BE2C (cell line): ENCODE measurements at regions not wholly inside any gene's neighbourhood (a gene's known extent, or its start where the extent isn't known, plus 50 kb on each side); places are given as distances from the start of the nearest gene placed in this dataset.

ENCODE experiments used
- DNase-seq: peaks from one replicate; pipeline ENCODE4 v3.0.0-alpha.2; 2020
- H3K27me3 ChIP-seq: fragments of 250-450 bp; sonication (Bioruptor Pico); 2 replicates; pipeline ENCODE4 v1.5.1; 2020; ENCODE audit warnings: mild to moderate bottlenecking
- H3K36me3 ChIP-seq: fragments of 250-450 bp; sonication (Bioruptor Pico); 2 replicates; pipeline ENCODE4 v1.5.1; 2020; ENCODE audit warnings: mild to moderate bottlenecking
- H3K4me1 ChIP-seq: fragments of 250-450 bp; sonication (Bioruptor Pico); 2 replicates; pipeline ENCODE4 v1.5.1; 2020
- H3K4me3 ChIP-seq: 2 replicates; pipeline ENCODE4 v1.5.1; 2011; ENCODE audit warnings: low read depth, low read length
- H3K9me3 ChIP-seq: fragments of 250-450 bp; sonication (Bioruptor Pico); 2 replicates; pipeline ENCODE4 v1.5.1; 2020
- TF ChIP-seq, protein P1 (sequence below): IDR thresholded peaks from 2 replicates; pipeline ENCODE4 v1.5.1; 2012; ENCODE audit warnings: mild to moderate bottlenecking, low read depth, low read length

DNA sequence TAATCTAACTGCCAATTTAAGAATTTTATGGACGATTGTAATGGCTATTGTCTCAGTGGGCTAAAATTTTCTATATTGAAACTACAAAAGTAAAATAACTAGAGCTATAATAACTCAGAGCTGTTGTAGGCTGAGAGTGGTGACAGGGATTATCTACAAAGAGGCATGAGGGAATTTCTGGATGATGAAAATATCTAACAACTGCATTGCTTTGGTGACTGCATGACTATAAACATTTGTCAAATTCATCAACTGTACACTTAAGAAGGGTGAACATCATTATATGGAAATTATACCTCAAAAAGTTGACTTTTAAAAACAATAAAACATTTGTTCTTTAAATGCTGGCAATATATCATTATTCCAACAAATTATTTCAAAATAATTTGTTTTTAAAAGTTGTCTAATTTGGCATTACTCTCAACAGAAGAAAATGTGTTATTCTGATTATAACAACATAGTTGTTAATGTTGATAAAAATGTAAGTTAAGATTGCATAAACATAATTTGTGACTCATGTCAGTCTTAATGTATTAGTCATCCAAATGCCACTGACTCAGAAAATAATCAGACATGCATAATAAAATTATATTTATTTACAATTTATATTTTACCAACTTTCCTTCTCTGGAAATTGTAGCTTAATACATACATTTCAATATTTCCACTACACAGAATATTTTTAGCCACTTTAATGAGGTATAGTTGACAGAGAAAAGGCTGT lies 865.1 kb upstream of the VRK2 start:
- Histone ChIP-seq H3K36me3 (no peaks in the 10 kb centered on the region), H3K27me3 (no peaks in the 10 kb centered on the region), H3K9me3 (no peaks in the 10 kb centered on the region), H3K4me1 (no peaks in the 10 kb centered on the region), H3K4me3 (no peak overlapping the region)
- no peak for DNase-seq
- TF ChIP-seq, protein P1, sequence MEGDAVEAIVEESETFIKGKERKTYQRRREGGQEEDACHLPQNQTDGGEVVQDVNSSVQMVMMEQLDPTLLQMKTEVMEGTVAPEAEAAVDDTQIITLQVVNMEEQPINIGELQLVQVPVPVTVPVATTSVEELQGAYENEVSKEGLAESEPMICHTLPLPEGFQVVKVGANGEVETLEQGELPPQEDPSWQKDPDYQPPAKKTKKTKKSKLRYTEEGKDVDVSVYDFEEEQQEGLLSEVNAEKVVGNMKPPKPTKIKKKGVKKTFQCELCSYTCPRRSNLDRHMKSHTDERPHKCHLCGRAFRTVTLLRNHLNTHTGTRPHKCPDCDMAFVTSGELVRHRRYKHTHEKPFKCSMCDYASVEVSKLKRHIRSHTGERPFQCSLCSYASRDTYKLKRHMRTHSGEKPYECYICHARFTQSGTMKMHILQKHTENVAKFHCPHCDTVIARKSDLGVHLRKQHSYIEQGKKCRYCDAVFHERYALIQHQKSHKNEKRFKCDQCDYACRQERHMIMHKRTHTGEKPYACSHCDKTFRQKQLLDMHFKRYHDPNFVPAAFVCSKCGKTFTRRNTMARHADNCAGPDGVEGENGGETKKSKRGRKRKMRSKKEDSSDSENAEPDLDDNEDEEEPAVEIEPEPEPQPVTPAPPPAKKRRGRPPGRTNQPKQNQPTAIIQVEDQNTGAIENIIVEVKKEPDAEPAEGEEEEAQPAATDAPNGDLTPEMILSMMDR = no peak

DNA sequence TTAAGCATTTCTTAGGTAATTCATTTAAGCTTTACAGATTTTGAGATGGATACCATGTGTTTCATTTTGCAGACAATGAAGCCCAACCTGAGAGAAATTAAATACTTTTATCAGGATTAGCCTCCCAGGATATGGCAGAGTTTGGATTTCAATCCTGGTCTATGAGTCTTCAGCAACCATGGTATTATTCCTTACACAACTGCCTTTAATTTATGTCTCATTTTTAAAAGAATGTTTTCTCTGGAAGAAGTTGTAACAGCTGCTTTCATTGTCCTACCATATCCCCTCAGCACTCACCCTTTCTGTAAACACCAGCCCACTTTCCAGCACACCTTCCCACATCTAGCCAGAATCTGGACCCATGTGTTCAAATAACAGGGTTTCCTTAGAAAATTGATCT lies 863.7 kb upstream of the VRK2 start:
- H3K4me3 ChIP-seq = no peak overlapping the region
- no peaks in the 10 kb centered on the region for H3K27me3 ChIP-seq
- TF ChIP-seq, protein P1 = no peak
- no peaks in the 10 kb centered on the region for H3K36me3 ChIP-seq
- DNase-seq = no peak
- H3K9me3 ChIP-seq = no peaks in the 10 kb centered on the region
- no peaks in the 10 kb centered on the region for H3K4me1 ChIP-seq

DNA sequence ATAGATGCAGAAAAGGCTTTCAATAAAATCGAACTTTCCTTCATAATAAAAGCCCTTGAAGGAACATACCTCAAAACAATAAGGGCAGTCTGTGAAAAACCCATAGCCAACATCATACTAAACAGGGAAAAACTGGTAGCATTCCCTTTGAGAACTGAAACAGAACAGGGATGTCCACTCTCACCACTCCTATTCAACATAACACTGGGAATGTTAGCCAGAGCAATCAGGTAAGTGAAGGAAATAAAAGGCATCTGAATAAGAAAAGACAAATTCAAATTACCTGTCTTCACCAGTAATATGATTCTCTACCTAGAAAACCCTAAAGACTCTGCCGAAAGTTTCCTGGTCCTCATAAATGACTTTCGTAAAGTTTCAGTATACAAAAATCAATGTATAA lies 861.0 kb upstream of the VRK2 start:
- Histone ChIP-seq H3K4me1 (no peaks in the 10 kb centered on the region), H3K36me3 (no peaks in the 10 kb centered on the region), H3K27me3 (no peaks in the 10 kb centered on the region), H3K4me3 (no peak overlapping the region), H3K9me3 (no peaks in the 10 kb centered on the region)
- no peak for DNase-seq
- TF ChIP-seq, protein P1 = no peak

- TF ChIP-seq, protein P1 = no peak
- no peaks in the 10 kb centered on the region for H3K9me3 ChIP-seq
- H3K4me3 ChIP-seq = no peak overlapping the region
- no peaks in the 10 kb centered on the region for H3K36me3 ChIP-seq
- DNase-seq = no peak
- no peaks in the 10 kb centered on the region for H3K27me3 ChIP-seq
- no peaks in the 10 kb centered on the region for H3K4me1 ChIP-seq
Observed at GRCh38 chr2:57190007-57190406, 856.6 kb upstream of the VRK2 start.

DNA sequence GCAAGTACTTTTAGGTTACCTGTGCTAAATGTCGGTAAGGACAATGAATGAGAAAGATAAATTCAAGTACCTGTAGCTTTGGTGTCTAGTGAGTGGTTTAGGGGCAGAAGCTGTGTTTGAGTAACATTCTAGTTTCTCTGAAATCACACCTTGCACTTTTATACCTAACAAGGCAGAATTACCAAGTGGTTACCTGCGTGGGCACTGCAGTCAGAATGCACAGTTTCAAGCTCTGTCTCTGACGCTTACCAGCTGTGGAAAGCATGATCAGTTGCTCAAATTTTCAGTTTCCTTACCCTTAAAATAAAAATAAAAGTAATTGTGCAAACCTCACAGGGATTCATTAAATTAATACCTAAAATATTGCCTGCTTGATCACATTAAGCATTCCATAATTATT lies 846.9 kb upstream of the VRK2 start:
- H3K4me1 ChIP-seq = no peaks in the 10 kb centered on the region
- TF ChIP-seq, protein P1 = no peak
- no peak overlapping the region for H3K4me3 ChIP-seq
- H3K36me3 ChIP-seq = no peaks in the 10 kb centered on the region
- H3K27me3 ChIP-seq = no peaks in the 10 kb centered on the region
- no peak for DNase-seq
- no peaks in the 10 kb centered on the region for H3K9me3 ChIP-seq

DNA sequence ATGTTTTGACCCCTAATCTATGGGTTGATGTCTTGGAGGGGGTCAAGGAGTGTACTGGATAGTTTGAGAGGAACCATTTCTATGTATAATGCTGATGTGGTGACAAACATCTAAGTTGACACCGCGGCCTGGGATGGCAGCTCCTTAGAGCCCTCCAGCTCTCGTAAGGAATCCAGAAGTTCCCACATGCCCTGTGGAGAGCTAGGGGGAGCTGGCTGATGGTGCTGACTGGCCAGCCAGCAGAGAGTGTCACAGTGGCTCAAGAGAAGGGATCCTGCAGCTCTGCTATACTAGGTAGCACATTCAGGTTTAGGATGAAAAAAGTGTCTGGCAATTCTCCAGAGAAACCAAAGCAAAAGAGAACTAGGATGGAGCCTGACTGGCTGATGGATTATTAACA lies 842.2 kb upstream of the VRK2 start:
- H3K4me1 ChIP-seq = no peaks in the 10 kb centered on the region

More for the DNA sequence above, 842.2 kb upstream of the VRK2 start:
- no peak overlapping the region for H3K4me3 ChIP-seq
- H3K27me3 ChIP-seq = no peaks in the 10 kb centered on the region
- no peak for DNase-seq
- H3K9me3 ChIP-seq = no peaks in the 10 kb centered on the region
- TF ChIP-seq, protein P1 = no peak
- no peaks in the 10 kb centered on the region for H3K36me3 ChIP-seq
